ENCODE measurements at regions not wholly inside any gene's neighbourhood (a gene's known extent, or its start where the extent isn't known, plus 50 kb on each side); places are given as distances from the start of the nearest gene placed in this dataset.

- ChIA-PET POLR2A (no interaction called here), CTCF (no interaction called here)
- no peak for TF ChIP-seq CTCF (IDR thresholded peaks at IDR 0.05; ENCODE audit: control extremely low read depth, extremely low read depth, low read depth, missing control alignments)
These were observed 527.3 kb downstream of the CYLC2 start for GRCh38 chr9:103522409-103522808.

GRCh38 chr9:103530934-103531333, 535.8 kb downstream of the CYLC2 start:
- no peak for TF ChIP-seq CTCF (IDR thresholded peaks at IDR 0.05; ENCODE audit: control extremely low read depth, extremely low read depth, low read depth, missing control alignments)
- ChIA-PET POLR2A (no interaction called here), CTCF (no interaction called here)
- DNase-seq (ENCODE audit: extremely low spot score): no peak

More at GRCh38 chr9:103522409-103522808, 527.3 kb downstream of the CYLC2 start:
- DNase-seq (ENCODE audit: extremely low spot score): no peak

- POLR2A ChIA-PET: no interaction called here
- CTCF ChIA-PET: no interaction called here
- DNase-seq (ENCODE audit: extremely low spot score): no peak
- no peak for TF ChIP-seq CTCF (IDR thresholded peaks at IDR 0.05; ENCODE audit: control extremely low read depth, extremely low read depth, low read depth, missing control alignments)
These were observed 538.2 kb downstream of the CYLC2 start for GRCh38 chr9:103533318-103533717.

GRCh38 chr9:103537426-103537825, 542.3 kb downstream of the CYLC2 start:
- ChIA-PET CTCF (no interaction called here), POLR2A (no interaction called here)
- DNase-seq (ENCODE audit: extremely low spot score): no peak
- no peak for TF ChIP-seq CTCF (IDR thresholded peaks at IDR 0.05; ENCODE audit: control extremely low read depth, extremely low read depth, low read depth, missing control alignments)

- CTCF ChIA-PET: no interaction called here
- TF ChIP-seq CTCF (IDR thresholded peaks at IDR 0.05; ENCODE audit: control extremely low read depth, extremely low read depth, low read depth, missing control alignments): no peak
- POLR2A ChIA-PET: no interaction called here
- DNase-seq (ENCODE audit: extremely low spot score): no peak
These were observed 548.8 kb upstream of the SMC2 start for GRCh38 chr9:103545260-103545659.

- no peak for DNase-seq (ENCODE audit: extremely low spot score)
- POLR2A ChIA-PET: no interaction called here
These were observed 541.4 kb upstream of the SMC2 start for GRCh38 chr9:103552712-103553111.

More at GRCh38 chr9:103552712-103553111, 541.4 kb upstream of the SMC2 start:
- CTCF ChIA-PET: no interaction called here
- no peak for TF ChIP-seq CTCF (IDR thresholded peaks at IDR 0.05; ENCODE audit: control extremely low read depth, extremely low read depth, low read depth, missing control alignments)

All from GM10248 (cell line).